KOPT-K1 (cell line): ENCODE measurements at regions not wholly inside any gene's neighbourhood (a gene's known extent, or its start where the extent isn't known, plus 50 kb on each side); places are given as distances from the start of the nearest gene placed in this dataset.

Experiments
- H3K27ac ChIP-seq: fragments of 200-600 bp; sonication (generic); 2 replicates; pipeline ENCODE4 v1.5.1; 2016; ENCODE audit warnings: antibody characterized with exemption, mild to moderate bottlenecking, low read depth, low read length; ENCODE audit not compliant: poor library complexity, severe bottlenecking
- H3K36me3 ChIP-seq: fragments of 200-600 bp; sonication (generic); 2 replicates; pipeline ENCODE4 v1.5.1; 2017; ENCODE audit warnings: antibody characterized with exemption, mild to moderate bottlenecking, low read length, moderate library complexity; ENCODE audit not compliant: insufficient read depth
- H3K9me3 ChIP-seq: fragments of 200-600 bp; sonication (generic); 2 replicates; pipeline ENCODE4 v1.5.1; 2017; ENCODE audit warnings: antibody characterized with exemption, low read length, mild to moderate bottlenecking; ENCODE audit not compliant: insufficient read depth, poor library complexity, severe bottlenecking

- Histone ChIP-seq H3K36me3 (no peaks in the 10 kb centered on the region), H3K27ac (no peak overlapping the region), H3K9me3 (peaks cover 12% of the 10 kb centered on the region)
Observed at GRCh38 chr17:72504783-72505182, 384.0 kb downstream of the SOX9 start.

DNA sequence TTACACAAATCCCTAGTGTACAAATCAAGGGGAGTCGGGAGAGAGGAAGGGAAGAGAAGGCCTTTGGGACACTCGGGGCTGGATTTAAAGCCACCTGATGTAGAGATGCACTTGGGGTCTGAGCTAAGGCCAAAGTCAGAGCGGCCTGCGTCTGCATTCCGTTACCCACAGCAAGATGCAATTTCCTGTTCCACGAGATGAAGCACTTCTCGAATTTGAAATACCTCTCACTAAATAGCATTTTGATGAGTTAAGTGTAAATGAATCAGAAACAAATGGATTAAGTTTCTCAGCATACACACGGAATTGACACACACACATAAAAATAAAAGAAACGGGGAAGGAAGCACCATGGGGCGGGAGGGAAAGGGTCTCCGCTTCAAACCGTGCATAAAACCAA, 386.0 kb downstream of the SOX9 start:
- no peak overlapping the region for H3K27ac ChIP-seq
- H3K9me3 ChIP-seq: peaks cover 12% of the 10 kb centered on the region
- H3K36me3 ChIP-seq: no peaks in the 10 kb centered on the region

DNA sequence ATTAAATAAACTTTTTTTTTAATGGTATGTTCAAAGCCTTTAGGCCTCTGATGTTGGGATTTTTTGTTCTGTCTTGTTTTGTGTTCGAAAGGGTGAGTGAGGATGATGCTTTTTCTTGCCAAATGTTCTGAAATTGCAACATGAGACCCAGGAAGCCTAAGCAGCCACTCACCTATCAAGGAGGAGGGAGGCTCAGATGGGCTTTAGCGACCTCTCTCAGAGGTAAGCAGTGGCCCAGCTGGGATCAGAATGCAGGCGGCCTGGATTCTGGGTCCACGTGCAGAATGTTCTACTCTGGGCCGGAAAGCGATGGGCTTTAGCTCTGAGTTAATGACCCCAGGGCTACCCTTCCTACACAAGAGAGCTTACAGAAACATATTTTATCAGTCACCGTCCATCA, 386.6 kb downstream of the SOX9 start:
- H3K36me3 ChIP-seq: no peaks in the 10 kb centered on the region
- H3K27ac ChIP-seq: no peak overlapping the region

DNA sequence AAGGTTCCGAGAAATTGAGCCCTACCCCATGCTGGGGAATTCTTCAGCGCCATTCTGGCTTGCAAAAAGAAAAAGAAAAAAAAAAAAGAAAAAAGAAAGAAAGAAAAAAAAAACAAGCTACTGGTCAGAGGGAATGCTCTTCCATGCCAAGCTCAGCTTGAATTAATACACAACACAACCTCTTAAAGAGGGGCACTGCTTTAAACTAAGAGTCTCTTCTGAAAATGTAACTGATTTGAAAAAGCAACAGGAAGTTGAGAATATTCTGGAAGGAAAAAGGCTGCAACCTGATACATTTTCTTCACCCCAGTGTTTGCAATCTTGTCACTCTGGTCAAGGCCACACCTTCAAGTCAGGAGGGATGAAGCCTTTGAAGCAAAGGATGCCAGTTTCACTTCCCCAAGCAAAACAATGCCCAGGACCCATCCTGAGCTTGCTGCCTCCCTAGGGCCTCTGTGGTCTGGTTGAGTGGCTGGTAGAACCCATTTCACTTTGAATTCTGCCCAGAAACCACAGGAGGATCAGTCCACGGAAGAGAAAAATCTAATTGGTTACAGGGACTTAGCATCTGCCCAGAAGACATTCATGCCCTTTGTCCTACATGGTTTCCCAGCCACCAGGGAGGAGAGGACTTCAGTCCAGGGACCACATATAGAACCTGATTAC, 389.7 kb downstream of the SOX9 start:
- Histone ChIP-seq H3K9me3 (peaks cover 2% of the 10 kb centered on the region), H3K36me3 (no peaks in the 10 kb centered on the region), H3K27ac (no peak overlapping the region)

More for the DNA sequence above, 386.6 kb downstream of the SOX9 start:
- H3K9me3 ChIP-seq: peaks cover 12% of the 10 kb centered on the region

- H3K9me3 ChIP-seq: no peaks in the 10 kb centered on the region
- H3K27ac ChIP-seq: no peak overlapping the region
- H3K36me3 ChIP-seq: no peaks in the 10 kb centered on the region
Observed at GRCh38 chr17:72511242-72511641, 390.4 kb downstream of the SOX9 start.

- no peaks in the 10 kb centered on the region for H3K36me3 ChIP-seq
- no peak overlapping the region for H3K27ac ChIP-seq
- no peaks in the 10 kb centered on the region for H3K9me3 ChIP-seq
Observed at GRCh38 chr17:72511874-72512273, 391.1 kb downstream of the SOX9 start.

GRCh38 chr17:72512649-72513556, 392.1 kb downstream of the SOX9 start:
- Histone ChIP-seq H3K9me3 (no peaks in the 10 kb centered on the region), H3K27ac (no peak overlapping the region), H3K36me3 (no peaks in the 10 kb centered on the region)

- Histone ChIP-seq H3K36me3 (no peaks in the 10 kb centered on the region), H3K9me3 (no peaks in the 10 kb centered on the region), H3K27ac (no peak overlapping the region)
Observed at GRCh38 chr17:72514321-72514861, 393.6 kb downstream of the SOX9 start.

DNA sequence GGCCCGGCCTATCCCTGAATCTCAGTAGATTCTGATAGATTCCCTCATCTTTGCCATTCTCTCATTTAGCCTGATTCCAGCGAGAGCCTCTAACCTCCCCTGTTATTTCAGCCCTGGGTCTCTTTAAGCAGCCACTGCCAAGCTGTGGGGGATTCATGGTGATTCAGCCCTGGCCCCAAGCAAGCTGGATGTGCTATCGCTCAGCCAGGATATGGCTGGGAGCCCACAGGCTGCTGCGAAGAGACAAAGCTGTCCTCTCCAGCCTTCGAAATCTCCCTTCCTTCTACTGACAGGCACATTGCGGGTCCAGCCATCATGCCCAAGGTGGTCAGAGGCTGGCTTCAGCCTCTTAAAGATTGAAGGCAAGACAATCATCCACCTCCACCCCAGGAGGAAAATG, 394.1 kb downstream of the SOX9 start:
- Histone ChIP-seq H3K9me3 (no peaks in the 10 kb centered on the region), H3K36me3 (no peaks in the 10 kb centered on the region), H3K27ac (no peak overlapping the region)

GRCh38 chr17:72515291-72516065, 394.7 kb downstream of the SOX9 start:
- Histone ChIP-seq H3K36me3 (no peaks in the 10 kb centered on the region), H3K9me3 (no peaks in the 10 kb centered on the region), H3K27ac (no peak overlapping the region)

DNA sequence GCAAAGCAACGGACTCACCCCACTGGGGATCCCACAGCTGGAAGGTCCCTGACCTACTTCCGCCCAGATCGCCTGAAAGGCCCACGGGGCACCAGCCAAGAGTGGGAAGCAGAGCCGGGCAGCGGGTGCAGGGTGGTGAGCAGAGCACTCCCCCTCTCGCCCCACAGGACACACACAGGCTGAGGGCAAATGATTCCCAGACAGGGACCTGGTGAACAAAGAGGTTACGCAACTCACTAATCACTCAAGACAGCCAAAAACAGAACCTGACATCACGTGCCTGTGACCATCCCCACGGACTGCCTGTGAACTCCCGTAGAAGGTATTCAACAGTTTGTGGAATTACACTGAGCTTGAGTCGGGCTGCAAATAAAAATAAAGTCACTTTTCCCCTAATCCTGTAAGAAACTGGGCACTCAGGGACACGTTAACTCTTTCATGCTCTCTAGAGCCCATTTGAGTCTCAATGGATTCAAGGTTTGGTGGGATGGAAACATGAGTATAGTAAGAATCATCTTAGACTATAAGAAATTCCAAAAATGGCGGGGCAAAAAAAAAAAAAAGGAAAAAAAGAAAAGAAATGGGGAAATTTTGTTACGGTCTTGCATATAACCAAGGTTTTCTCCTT, 396.1 kb downstream of the SOX9 start:
- H3K27ac ChIP-seq: no peak overlapping the region
- H3K9me3 ChIP-seq: no peaks in the 10 kb centered on the region

GRCh38 chr17:72517413-72518158, 396.8 kb downstream of the SOX9 start:
- Histone ChIP-seq H3K36me3 (no peaks in the 10 kb centered on the region), H3K27ac (no peak overlapping the region), H3K9me3 (no peaks in the 10 kb centered on the region)

More for the DNA sequence above, 396.1 kb downstream of the SOX9 start:
- no peaks in the 10 kb centered on the region for H3K36me3 ChIP-seq

GRCh38 chr17:72518159-72518732, 397.4 kb downstream of the SOX9 start:
- H3K27ac ChIP-seq: no peak overlapping the region
- H3K36me3 ChIP-seq: no peaks in the 10 kb centered on the region
- no peaks in the 10 kb centered on the region for H3K9me3 ChIP-seq
